Activated CD4-positive, alpha-beta T cell treated with anti-CD3 and anti-CD28 coated beads, Interleukin-2, amount 10 ng/mL, durations not matched to agents 7 days and 5 days (primary cell): ENCODE measurements at regions not wholly inside any gene's neighbourhood (a gene's known extent, or its start where the extent isn't known, plus 50 kb on each side); places are given as distances from the start of the nearest gene placed in this dataset.

ENCODE experiments used
- CTCF ChIA-PET: fragments of 350-600 bp; sonication (Branson Sonifier 250); formaldehyde crosslinking; loops from one replicate; lab custom pipeline; 2021; ENCODE audit warnings: antibody characterized with exemption; lab: Charles Lee
- POLR2A ChIA-PET: fragments of 350-600 bp; sonication (Branson Sonifier 250); formaldehyde crosslinking; loops from one replicate; lab custom pipeline; 2021; ENCODE audit warnings: antibody characterized with exemption; lab: Charles Lee
- DNase-seq: peaks from one replicate; pipeline ENCODE4 v3.0.0-alpha.2; 2020
- H3K27ac Mint-ChIP-seq: one replicate; pipeline ENCODE4 v1.8.0; 2021; ENCODE audit warnings: mild to moderate bottlenecking, moderate library complexity, mixed read lengths
- H3K27me3 Mint-ChIP-seq: one replicate; pipeline ENCODE4 v1.8.0; 2021; ENCODE audit warnings: mixed read lengths
- H3K36me3 Mint-ChIP-seq: one replicate; pipeline ENCODE4 v1.8.0; 2021; ENCODE audit warnings: low read depth, mixed read lengths
- H3K4me1 Mint-ChIP-seq: one replicate; pipeline ENCODE4 v1.8.0; 2021; ENCODE audit warnings: mixed read lengths
- H3K4me3 Mint-ChIP-seq: one replicate; pipeline ENCODE4 v1.8.0; 2021; ENCODE audit warnings: mild to moderate bottlenecking, moderate library complexity, mixed read lengths
- H3K9me3 Mint-ChIP-seq: one replicate; pipeline ENCODE4 v1.8.0; 2021; ENCODE audit warnings: mixed read lengths

DNA sequence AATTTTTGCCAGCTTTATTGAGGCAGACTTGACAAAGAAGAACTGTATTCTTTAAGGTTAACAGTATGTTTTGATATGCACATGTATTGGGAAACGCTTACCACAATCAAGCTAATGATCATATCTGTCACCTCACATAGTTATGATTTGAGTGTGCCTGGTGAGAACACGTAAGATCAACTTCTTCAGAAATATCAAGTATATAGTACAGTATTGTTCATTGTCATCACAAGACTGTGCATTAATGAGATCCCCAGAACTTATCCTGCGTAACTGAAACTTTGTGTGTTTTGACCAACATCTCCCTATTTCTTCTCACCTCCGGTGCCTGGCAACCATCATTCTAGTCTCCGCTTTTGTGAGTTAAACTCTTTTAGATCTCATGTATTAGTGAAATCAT lies 756.4 kb upstream of the EEF2KMT start:
- Mint-ChIP-seq H3K27me3 (no peaks in the 10 kb centered on the region), H3K4me3 (no peak overlapping the region), H3K9me3 (no peaks in the 10 kb centered on the region), H3K4me1 (no peaks in the 10 kb centered on the region), H3K27ac (no peak overlapping the region), H3K36me3 (no peaks in the 10 kb centered on the region)
- ChIA-PET CTCF (no interaction called here), POLR2A (no interaction called here)
- DNase-seq, result no peak

DNA sequence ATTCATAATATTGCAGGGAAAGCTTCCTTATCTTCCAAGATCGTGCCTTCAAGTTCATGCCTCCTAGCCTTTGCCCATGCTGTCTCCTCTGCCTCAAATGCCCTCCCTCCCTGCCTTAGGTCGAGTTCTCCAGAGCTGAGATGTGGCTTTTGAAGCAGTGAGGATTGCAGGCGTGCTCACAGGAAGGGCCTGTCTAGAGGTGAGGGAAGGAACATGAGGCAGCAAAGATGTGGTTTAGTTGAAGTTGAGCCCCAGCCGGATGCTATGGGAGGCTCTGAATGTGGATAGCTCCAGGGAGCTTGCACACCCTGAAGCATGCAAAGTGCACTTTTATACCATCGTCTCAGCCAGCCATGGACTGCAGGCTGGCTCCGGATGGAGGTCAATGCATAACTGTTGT lies 754.6 kb upstream of the EEF2KMT start:
- Mint-ChIP-seq H3K36me3 (no peaks in the 10 kb centered on the region), H3K9me3 (no peaks in the 10 kb centered on the region), H3K27me3 (no peaks in the 10 kb centered on the region), H3K27ac (no peak overlapping the region), H3K4me1 (no peaks in the 10 kb centered on the region), H3K4me3 (no peak overlapping the region)
- no peak for DNase-seq
- ChIA-PET POLR2A (no interaction called here), CTCF (no interaction called here)

DNA sequence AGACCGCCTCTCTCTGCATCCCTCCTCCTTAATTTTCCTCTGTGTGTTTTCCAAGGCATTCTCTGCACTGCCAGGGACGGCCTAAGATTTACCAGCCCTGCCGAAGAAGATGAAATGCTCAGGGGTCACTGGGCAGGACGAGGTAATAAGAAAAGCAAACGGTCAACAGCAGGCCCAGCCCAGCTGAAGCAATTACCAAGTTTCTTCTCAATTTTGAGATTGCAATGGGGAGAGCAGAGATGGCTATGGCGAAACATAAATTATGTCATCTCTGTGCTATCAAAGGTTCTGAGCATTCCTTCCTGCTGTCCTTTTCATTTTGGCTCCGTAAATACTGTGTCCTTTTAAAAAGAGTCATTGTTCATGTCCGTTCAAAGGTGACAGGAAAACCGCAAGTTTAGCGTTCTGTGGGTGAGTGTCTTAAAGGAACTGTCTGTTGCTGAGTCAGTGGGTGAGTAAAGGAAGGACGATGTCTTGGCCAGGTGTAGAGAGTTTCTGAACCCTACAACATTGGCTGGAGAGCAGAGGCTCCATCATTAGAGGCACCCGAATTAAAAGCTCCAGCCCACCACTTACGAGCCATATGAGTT lies 753.9 kb upstream of the EEF2KMT start:
- ChIA-PET CTCF (no interaction called here), POLR2A (no interaction called here)
- no peaks in the 10 kb centered on the region for H3K9me3 Mint-ChIP-seq
- no peaks in the 10 kb centered on the region for H3K4me1 Mint-ChIP-seq
- no peak overlapping the region for H3K4me3 Mint-ChIP-seq
- H3K36me3 Mint-ChIP-seq, result no peaks in the 10 kb centered on the region
- DNase-seq, result no peak
- H3K27me3 Mint-ChIP-seq, result no peaks in the 10 kb centered on the region
- H3K27ac Mint-ChIP-seq, result no peak overlapping the region

DNA sequence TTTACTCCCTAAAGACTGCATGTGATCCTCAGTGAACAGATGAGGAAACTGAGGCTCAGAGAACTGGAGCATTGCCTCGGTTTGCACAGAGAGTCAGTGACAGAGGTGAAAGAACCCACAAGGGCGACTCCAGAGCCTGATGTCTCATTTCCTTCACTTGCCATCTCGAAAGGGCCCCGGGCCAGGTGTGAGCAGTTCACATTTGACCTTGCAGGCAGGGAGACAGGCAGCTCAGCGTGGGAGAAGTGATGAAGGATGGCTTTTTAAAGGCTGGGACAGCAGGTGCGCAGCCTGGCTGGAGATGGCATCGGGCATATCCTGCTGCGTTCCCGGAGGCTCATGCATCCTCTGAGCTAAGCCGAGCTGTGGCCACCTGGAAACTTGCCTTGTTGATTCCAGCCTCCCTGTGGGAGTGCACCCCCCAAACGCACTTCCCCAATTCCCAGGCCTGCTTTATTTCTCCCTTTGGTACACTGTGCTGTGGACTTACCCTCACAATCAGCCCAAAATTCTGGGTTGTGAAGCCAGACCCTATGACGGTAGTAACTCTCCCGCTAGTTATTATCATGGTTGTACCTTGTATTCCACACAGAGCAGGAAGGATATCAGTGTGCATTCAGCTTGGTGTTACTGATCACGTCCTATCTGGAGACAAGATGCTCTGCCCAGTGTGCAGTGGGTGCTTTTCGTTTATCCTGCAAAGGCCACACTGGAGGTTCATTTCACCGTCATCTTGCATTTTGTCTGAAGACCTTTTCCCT lies 753.2 kb upstream of the EEF2KMT start:
- ChIA-PET POLR2A (no interaction called here), CTCF (no interaction called here)
- no peaks in the 10 kb centered on the region for H3K9me3 Mint-ChIP-seq
- no peak for DNase-seq
- H3K27me3 Mint-ChIP-seq, result no peaks in the 10 kb centered on the region
- H3K4me3 Mint-ChIP-seq, result no peak overlapping the region
- no peaks in the 10 kb centered on the region for H3K36me3 Mint-ChIP-seq
- no peaks in the 10 kb centered on the region for H3K4me1 Mint-ChIP-seq
- no peak overlapping the region for H3K27ac Mint-ChIP-seq

DNA sequence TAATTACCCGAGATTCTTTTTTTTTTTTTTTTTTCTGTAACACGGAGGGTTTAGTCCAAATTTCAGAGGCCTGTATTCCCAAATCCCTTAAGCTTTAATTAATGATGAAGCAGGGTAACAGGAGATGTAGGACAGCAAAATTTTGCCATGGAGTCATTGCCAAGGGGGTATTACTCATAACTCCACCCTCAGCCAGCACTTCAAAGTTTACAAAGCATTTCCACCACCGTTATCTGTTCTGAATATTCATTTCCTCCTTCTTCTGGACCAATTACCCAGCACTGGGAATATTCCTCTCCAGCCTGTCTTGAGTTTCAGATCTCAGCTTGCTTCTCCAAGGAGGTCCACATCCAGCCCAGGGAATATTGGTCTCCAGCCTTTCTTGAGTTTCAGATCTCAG lies 747.5 kb upstream of the EEF2KMT start:
- DNase-seq, result no peak
- no peaks in the 10 kb centered on the region for H3K27me3 Mint-ChIP-seq
- no peak overlapping the region for H3K27ac Mint-ChIP-seq
- H3K36me3 Mint-ChIP-seq, result no peaks in the 10 kb centered on the region
- CTCF ChIA-PET, result no interaction called here
- peaks cover 4% of the 10 kb centered on the region for H3K9me3 Mint-ChIP-seq
- no peaks in the 10 kb centered on the region for H3K4me1 Mint-ChIP-seq
- no peak overlapping the region for H3K4me3 Mint-ChIP-seq
- POLR2A ChIA-PET, result no interaction called here

DNA sequence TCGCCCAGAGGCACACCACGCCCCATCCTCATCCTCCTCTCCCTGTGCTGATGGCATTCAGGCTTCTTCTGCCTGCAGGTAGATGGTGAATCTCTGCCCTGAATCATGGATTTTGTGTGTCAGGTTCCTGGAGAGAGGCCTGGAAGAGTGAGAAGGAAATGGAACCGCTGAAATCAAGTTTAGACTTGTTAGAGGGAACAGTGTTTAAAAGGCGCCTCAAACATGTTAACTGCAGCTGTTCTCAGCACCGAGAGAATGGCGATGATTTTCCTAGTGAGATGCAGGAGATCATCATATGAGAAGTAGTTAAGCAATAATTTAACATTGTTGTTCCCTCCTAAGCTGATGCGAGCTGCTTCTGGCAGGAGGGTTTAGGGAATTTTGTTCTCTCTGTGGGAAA lies 744.4 kb upstream of the EEF2KMT start:
- Mint-ChIP-seq H3K27me3 (no peaks in the 10 kb centered on the region), H3K9me3 (peaks cover 4% of the 10 kb centered on the region), H3K27ac (no peak overlapping the region), H3K4me1 (no peaks in the 10 kb centered on the region), H3K36me3 (no peaks in the 10 kb centered on the region), H3K4me3 (no peak overlapping the region)
- CTCF ChIA-PET, result no interaction called here
- POLR2A ChIA-PET, result no interaction called here
- DNase-seq, result no peak

DNA sequence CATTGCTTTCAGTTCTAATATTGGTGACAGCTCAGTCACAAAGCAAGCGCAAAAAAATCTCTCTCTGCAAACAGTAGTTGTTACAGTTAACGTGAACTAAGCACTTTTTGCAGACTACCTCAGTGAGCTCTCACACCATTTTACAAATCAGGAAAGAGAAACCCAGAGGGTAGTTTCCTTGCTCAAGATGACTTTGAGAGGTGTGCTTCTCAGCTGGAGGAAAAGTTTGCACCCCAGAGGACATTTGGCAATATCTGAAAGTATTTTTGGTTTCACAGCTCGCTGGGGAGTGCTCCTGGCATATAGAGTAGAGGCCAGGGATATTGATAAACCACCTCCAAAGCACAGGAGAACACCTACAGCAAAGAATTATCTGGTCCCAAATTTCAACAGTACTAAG lies 741.1 kb upstream of the EEF2KMT start:
- CTCF ChIA-PET, result no interaction called here
- Mint-ChIP-seq H3K9me3 (peaks cover 7% of the 10 kb centered on the region), H3K27me3 (no peaks in the 10 kb centered on the region), H3K27ac (no peak overlapping the region), H3K36me3 (no peaks in the 10 kb centered on the region), H3K4me1 (no peaks in the 10 kb centered on the region), H3K4me3 (no peak overlapping the region)
- DNase-seq, result no peak
- POLR2A ChIA-PET, result interaction anchor here (0.7 kb wide), 1 partner anchor 8 kb away, joined by 4 read pairs; no protein-coding TSS in a partner anchor

DNA sequence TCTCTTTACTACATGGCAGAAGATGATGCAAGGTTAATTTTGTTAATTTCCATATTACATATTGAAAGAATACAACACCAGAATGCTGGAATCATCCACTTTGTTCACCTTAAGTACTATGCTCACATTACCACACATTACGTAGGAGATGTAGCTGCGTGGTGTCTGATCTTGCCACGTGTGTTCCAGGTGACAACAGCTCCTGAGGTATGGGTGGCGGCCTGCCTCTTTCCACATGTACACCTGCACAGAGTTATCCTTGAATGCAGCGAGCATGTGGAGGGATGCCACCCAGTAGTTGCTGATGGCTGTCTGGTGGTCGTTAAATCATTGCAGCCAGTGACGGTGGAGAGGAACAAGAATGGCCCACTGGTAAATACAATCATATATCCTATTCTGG lies 740.5 kb upstream of the EEF2KMT start:
- Mint-ChIP-seq H3K27ac (no peak overlapping the region), H3K4me1 (no peaks in the 10 kb centered on the region), H3K27me3 (no peaks in the 10 kb centered on the region), H3K36me3 (no peaks in the 10 kb centered on the region), H3K4me3 (no peak overlapping the region), H3K9me3 (peaks cover 4% of the 10 kb centered on the region)
- ChIA-PET CTCF (no interaction called here), POLR2A (no interaction called here)
- DNase-seq, result no peak

DNA sequence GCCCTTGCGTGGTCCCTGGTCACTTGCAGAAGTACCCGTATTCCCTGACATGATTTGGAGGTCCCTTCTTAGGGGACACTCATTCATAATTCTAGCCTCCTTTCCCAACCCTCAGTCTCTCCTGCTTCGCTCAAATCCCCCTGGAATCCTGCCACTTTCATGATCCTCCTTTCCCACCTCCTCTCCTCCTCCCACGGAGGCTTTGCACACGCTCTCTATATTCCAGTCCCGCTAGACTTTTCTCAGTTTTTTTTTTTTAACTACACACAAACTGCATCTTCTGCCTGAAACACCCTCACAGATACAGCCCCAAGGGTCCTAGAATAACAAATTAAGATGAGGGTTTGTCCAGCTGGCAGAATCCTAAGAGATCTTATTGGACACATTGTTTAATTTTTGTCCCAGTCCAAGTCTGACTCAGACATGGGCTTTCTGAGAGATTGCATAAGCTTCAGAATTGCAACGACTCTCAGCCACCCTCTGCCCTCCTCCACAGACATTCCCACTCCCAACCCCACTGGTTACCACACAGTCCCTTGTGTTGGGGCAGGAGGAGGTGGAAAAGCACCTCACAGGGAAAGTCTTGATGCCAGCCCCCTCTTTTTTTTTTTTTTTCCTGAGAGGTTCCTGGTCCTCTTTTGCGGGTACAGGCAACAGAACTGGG lies 739.5 kb upstream of the EEF2KMT start:
- DNase-seq, result no peak
- H3K36me3 Mint-ChIP-seq, result no peaks in the 10 kb centered on the region
- no peaks in the 10 kb centered on the region for H3K27me3 Mint-ChIP-seq
- H3K4me3 Mint-ChIP-seq, result no peak overlapping the region
- H3K4me1 Mint-ChIP-seq, result no peaks in the 10 kb centered on the region
- H3K9me3 Mint-ChIP-seq, result peaks cover 3% of the 10 kb centered on the region
- H3K27ac Mint-ChIP-seq, result no peak overlapping the region
- CTCF ChIA-PET, result no interaction called here
- POLR2A ChIA-PET, result no interaction called here

DNA sequence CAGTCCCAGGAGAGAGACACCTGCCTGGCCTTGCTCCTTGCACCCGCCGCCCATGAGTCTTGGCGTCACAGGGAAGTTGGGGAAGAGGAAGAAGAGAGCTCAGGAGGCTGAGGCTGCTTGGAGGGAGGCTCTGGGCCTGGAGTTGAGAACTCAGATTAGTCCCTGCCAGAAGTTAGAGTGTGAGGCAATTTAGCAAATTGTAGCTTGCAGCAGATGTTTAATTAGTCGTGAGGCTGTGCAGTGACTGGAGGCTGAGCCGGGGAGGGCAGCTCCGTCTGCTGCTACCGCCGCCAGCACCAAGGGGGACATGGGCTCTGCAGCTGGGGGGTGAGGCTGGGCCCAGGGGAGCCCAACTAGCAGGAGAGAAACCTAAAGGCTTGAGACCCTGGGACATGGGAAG lies 738.3 kb upstream of the EEF2KMT start:
- no peak overlapping the region for H3K27ac Mint-ChIP-seq
- H3K4me3 Mint-ChIP-seq, result no peak overlapping the region
- no peak for DNase-seq
- ChIA-PET POLR2A (no interaction called here), CTCF (no interaction called here)
- peaks cover 6% of the 10 kb centered on the region for H3K9me3 Mint-ChIP-seq
- no peaks in the 10 kb centered on the region for H3K36me3 Mint-ChIP-seq
- H3K4me1 Mint-ChIP-seq, result no peaks in the 10 kb centered on the region
- H3K27me3 Mint-ChIP-seq, result no peaks in the 10 kb centered on the region

DNA sequence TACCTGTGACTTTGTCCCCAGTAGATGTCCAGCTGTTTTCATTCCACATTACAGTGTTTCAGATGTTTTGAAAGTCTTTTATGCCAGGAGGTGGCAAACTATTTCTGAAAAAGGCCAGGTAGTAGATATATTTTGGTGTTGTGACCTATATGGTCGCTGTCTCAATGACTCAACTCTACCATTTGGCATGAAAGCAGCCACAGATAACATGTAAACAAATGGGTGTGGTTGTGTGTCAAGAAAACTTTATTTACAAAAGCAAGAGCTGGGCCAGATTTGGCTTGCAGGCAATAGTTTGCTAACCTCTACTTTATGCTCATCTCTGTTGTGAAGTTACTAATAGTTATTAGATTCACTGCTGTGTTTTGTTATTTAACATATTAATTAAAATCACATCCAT lies 728.7 kb upstream of the EEF2KMT start:
- POLR2A ChIA-PET, result no interaction called here
- H3K27ac Mint-ChIP-seq, result no peak overlapping the region
- no peak for DNase-seq
- no peaks in the 10 kb centered on the region for H3K27me3 Mint-ChIP-seq
- CTCF ChIA-PET, result no interaction called here
- no peaks in the 10 kb centered on the region for H3K36me3 Mint-ChIP-seq
- H3K9me3 Mint-ChIP-seq, result no peaks in the 10 kb centered on the region
- H3K4me3 Mint-ChIP-seq, result no peak overlapping the region
- H3K4me1 Mint-ChIP-seq, result no peaks in the 10 kb centered on the region

DNA sequence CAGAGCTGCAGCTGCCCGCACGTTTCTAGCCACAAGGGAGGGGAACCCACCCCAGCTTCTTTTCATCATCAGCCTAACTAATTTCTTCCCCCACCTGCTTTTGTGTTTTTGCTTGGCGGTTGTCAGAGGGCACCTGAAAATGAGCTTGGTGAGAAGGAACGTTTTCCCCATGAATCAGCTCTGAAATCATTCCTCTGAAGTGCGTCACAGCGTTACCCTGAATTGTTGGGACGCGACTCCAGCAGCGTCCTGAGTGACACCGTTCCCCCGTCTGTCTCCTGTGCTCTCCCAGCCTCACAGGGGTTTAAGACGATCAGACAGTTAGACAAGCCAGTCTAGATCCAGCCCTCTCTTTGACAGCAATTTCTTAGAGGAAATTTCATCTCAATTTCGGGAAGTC lies 722.9 kb upstream of the EEF2KMT start:
- Mint-ChIP-seq H3K9me3 (peaks cover 7% of the 10 kb centered on the region), H3K27me3 (no peaks in the 10 kb centered on the region), H3K4me3 (no peak overlapping the region), H3K36me3 (no peaks in the 10 kb centered on the region), H3K4me1 (no peaks in the 10 kb centered on the region), H3K27ac (no peak overlapping the region)
- DNase-seq, result no peak
- ChIA-PET CTCF (no interaction called here), POLR2A (no interaction called here)

DNA sequence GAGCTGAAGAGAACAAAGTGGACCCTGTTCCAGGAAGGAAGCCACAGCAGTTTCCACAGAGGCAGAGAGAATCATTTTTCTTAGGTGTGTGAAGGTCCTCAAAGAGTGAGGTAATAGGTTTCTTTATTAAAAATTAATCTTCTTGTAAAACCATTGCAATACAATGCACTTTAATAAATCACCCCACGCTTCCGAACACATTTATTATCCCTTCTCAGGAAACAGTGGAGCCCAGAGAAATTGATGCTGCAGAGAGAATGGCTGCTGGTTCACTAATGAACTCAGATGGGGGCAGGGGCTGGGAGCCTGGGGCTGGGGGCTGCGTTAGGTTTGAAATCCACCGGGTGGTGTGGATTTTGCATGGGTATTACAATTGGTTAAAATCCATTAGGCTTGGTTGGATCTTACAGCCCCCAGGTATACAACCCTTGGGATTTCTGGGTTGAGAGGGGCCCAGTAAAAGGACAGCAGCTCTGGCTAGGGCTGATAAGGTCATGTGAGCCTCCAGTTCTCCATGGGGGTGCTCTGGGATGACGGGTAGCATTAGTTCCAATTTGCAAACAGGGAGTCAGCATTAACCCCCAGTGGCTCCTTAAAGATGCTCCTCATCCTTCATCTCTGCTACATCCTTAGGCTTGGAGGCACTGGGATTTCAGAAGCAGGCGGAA lies 718.1 kb upstream of the EEF2KMT start:
- no peaks in the 10 kb centered on the region for H3K27me3 Mint-ChIP-seq
- peaks cover 7% of the 10 kb centered on the region for H3K9me3 Mint-ChIP-seq
- H3K27ac Mint-ChIP-seq, result no peak overlapping the region
- no peak overlapping the region for H3K4me3 Mint-ChIP-seq
- POLR2A ChIA-PET, result no interaction called here
- DNase-seq, result no peak
- no peaks in the 10 kb centered on the region for H3K36me3 Mint-ChIP-seq
- CTCF ChIA-PET, result no interaction called here
- no peaks in the 10 kb centered on the region for H3K4me1 Mint-ChIP-seq
